ENCODE measurements at regions not wholly inside any gene's neighbourhood (a gene's known extent, or its start where the extent isn't known, plus 50 kb on each side); places are given as distances from the start of the nearest gene placed in this dataset.

DNA sequence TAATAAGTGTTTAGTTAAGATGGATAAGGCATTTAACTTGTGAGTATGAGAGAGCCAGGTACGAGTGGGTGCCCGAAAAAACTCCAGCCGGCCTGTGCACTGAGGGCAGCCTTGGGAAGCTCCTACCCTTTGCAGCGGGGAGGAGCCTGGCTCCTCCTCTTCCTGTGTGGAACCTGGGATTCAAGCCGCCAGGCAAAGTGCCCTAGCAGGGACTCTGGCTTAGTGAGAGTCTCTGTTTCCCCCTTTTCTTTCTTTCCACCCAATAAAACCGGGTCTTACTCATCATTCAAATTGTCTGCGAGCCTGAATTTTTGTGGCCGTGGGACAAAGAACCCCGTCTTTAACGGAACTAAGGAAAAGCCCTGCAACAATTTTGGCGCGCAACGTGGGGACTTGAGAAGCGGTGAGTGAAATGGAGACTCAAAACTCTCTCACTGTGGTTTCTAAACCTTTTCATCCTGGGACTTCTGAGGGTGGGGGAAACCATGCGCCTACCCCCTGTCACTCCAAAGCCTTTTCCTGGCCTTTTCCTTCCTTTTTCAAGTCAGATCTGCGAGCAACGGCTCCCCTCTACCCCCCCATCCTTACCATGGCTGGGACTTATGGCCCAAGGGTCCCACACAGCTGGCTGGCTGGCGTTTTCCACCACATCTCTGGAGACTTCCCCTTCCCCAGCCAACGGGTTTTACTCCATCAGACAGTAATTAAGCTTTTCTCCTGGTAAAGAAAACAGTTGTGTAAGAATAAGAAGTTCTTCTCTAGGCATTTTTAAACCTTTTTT is 535.7 kb upstream of the ACO1 start (continued):
- 0 out of 2 replicates have a peak, but pooled peaks have one; percentile 59 for TF ChIP-seq SP5 (CRISPR knock-in tag; IDR thresholded peaks at IDR 0.05; ENCODE audit: borderline replicate concordance, low read depth)
- TF ChIP-seq ZNF564 (CRISPR knock-in tag; IDR thresholded peaks at IDR 0.05): no peak; the same call in 1 of the 2 replicates
- no peak for TF ChIP-seq NPAS2 (CRISPR knock-in tag; IDR thresholded peaks at IDR 0.05; ENCODE audit: borderline replicate concordance)
- TF ChIP-seq BRCA1 (CRISPR knock-in tag; IDR thresholded peaks at IDR 0.05): no peak
- TF ChIP-seq, protein P1, sequence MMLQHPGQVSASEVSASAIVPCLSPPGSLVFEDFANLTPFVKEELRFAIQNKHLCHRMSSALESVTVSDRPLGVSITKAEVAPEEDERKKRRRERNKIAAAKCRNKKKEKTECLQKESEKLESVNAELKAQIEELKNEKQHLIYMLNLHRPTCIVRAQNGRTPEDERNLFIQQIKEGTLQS (CRISPR knock-in tag; IDR thresholded peaks at IDR 0.05): no peak
- TF ChIP-seq CBFB (CRISPR knock-in tag; IDR thresholded peaks at IDR 0.05): no peak
- TF ChIP-seq POLR2G (IDR thresholded peaks at IDR 0.05; ENCODE audit: low read depth, low read length): peak; percentile 95
- TF ChIP-seq, protein P2, sequence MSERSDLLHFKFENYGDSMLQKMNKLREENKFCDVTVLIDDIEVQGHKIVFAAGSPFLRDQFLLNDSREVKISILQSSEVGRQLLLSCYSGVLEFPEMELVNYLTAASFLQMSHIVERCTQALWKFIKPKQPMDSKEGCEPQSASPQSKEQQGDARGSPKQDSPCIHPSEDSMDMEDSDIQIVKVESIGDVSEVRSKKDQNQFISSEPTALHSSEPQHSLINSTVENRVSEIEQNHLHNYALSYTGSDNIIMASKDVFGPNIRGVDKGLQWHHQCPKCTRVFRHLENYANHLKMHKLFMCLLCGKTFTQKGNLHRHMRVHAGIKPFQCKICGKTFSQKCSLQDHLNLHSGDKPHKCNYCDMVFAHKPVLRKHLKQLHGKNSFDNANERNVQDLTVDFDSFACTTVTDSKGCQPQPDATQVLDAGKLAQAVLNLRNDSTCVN (CRISPR knock-in tag; IDR thresholded peaks at IDR 0.05; ENCODE audit: borderline replicate concordance): no peak
- TF ChIP-seq ZNF768 (CRISPR knock-in tag; IDR thresholded peaks at IDR 0.05): no peak
- TF ChIP-seq, protein P3, sequence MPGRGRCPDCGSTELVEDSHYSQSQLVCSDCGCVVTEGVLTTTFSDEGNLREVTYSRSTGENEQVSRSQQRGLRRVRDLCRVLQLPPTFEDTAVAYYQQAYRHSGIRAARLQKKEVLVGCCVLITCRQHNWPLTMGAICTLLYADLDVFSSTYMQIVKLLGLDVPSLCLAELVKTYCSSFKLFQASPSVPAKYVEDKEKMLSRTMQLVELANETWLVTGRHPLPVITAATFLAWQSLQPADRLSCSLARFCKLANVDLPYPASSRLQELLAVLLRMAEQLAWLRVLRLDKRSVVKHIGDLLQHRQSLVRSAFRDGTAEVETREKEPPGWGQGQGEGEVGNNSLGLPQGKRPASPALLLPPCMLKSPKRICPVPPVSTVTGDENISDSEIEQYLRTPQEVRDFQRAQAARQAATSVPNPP (CRISPR knock-in tag; IDR thresholded peaks at IDR 0.05): no peak
- TF ChIP-seq ZFP36L2 (CRISPR knock-in tag; IDR thresholded peaks at IDR 0.05): no peak
- TF ChIP-seq ZNF343 (CRISPR knock-in tag; IDR thresholded peaks at IDR 0.05): no peak
- TF ChIP-seq, protein P4, sequence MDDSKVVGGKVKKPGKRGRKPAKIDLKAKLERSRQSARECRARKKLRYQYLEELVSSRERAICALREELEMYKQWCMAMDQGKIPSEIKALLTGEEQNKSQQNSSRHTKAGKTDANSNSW (CRISPR knock-in tag; IDR thresholded peaks at IDR 0.05; ENCODE audit: borderline replicate concordance): no peak
- TF ChIP-seq, protein P5, sequence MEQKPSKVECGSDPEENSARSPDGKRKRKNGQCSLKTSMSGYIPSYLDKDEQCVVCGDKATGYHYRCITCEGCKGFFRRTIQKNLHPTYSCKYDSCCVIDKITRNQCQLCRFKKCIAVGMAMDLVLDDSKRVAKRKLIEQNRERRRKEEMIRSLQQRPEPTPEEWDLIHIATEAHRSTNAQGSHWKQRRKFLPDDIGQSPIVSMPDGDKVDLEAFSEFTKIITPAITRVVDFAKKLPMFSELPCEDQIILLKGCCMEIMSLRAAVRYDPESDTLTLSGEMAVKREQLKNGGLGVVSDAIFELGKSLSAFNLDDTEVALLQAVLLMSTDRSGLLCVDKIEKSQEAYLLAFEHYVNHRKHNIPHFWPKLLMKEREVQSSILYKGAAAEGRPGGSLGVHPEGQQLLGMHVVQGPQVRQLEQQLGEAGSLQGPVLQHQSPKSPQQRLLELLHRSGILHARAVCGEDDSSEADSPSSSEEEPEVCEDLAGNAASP (CRISPR knock-in tag; IDR thresholded peaks at IDR 0.05; ENCODE audit: borderline replicate concordance): no peak; the same call in 1 of the 2 replicates
- no peak for TF ChIP-seq SYNCRIP (IDR thresholded peaks at IDR 0.05; ENCODE audit: insufficient read depth, low read depth, low read length)
- TF ChIP-seq, protein P6, sequence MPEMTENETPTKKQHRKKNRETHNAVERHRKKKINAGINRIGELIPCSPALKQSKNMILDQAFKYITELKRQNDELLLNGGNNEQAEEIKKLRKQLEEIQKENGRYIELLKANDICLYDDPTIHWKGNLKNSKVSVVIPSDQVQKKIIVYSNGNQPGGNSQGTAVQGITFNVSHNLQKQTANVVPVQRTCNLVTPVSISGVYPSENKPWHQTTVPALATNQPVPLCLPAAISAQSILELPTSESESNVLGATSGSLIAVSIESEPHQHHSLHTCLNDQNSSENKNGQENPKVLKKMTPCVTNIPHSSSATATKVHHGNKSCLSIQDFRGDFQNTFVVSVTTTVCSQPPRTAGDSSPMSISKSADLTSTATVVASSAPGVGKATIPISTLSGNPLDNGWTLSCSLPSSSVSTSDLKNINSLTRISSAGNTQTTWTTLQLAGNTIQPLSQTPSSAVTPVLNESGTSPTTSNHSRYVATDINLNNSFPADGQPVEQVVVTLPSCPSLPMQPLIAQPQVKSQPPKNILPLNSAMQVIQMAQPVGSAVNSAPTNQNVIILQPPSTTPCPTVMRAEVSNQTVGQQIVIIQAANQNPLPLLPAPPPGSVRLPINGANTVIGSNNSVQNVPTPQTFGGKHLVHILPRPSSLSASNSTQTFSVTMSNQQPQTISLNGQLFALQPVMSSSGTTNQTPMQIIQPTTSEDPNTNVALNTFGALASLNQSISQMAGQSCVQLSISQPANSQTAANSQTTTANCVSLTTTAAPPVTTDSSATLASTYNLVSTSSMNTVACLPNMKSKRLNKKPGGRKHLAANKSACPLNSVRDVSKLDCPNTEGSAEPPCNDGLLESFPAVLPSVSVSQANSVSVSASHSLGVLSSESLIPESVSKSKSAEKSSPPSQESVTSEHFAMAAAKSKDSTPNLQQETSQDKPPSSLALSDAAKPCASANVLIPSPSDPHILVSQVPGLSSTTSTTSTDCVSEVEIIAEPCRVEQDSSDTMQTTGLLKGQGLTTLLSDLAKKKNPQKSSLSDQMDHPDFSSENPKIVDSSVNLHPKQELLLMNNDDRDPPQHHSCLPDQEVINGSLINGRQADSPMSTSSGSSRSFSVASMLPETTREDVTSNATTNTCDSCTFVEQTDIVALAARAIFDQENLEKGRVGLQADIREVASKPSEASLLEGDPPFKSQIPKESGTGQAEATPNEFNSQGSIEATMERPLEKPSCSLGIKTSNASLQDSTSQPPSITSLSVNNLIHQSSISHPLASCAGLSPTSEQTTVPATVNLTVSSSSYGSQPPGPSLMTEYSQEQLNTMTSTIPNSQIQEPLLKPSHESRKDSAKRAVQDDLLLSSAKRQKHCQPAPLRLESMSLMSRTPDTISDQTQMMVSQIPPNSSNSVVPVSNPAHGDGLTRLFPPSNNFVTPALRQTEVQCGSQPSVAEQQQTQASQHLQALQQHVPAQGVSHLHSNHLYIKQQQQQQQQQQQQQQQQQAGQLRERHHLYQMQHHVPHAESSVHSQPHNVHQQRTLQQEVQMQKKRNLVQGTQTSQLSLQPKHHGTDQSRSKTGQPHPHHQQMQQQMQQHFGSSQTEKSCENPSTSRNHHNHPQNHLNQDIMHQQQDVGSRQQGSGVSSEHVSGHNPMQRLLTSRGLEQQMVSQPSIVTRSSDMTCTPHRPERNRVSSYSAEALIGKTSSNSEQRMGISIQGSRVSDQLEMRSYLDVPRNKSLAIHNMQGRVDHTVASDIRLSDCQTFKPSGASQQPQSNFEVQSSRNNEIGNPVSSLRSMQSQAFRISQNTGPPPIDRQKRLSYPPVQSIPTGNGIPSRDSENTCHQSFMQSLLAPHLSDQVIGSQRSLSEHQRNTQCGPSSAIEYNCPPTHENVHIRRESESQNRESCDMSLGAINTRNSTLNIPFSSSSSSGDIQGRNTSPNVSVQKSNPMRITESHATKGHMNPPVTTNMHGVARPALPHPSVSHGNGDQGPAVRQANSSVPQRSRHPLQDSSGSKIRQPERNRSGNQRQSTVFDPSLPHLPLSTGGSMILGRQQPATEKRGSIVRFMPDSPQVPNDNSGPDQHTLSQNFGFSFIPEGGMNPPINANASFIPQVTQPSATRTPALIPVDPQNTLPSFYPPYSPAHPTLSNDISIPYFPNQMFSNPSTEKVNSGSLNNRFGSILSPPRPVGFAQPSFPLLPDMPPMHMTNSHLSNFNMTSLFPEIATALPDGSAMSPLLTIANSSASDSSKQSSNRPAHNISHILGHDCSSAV (CRISPR knock-in tag; IDR thresholded peaks at IDR 0.05; ENCODE audit: borderline replicate concordance): no peak
- no peak for TF ChIP-seq AGO2 (optimal IDR thresholded peaks at IDR 0.05; ENCODE audit: low read depth, low read length)
